ENCODE measurements at regions not wholly inside any gene's neighbourhood (a gene's known extent, or its start where the extent isn't known, plus 50 kb on each side); places are given as distances from the start of the nearest gene placed in this dataset.
A peak's percentile ranks its signal among the peaks of the same experiment; 100 is the strongest.

DNA sequence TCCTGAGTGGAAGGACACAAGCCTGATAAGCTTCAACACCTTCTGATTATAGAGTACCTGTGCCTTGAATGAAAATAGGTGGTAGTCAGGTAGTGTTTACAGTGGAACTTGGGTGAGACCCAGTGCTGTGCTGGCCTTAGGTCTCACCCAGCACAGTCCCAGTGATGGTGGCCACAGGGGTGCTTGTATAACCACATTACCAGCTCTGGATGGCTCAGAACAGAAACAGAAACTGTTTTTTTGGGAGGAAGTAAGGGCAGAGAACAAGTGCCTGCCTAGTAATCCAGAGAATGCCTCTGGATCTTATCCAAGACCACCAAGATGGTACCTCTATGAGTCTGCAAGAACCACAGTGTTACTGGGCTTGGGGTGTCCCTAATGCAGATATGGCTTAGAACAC lies 171.5 kb upstream of the DIPK2B start:
- no peak overlapping the region for H3K27ac Mint-ChIP-seq
- no peak overlapping the region for H3K4me3 Mint-ChIP-seq
- peaks cover 47% of the 10 kb centered on the region for H3K9me3 Mint-ChIP-seq
- peaks cover 62% of the 10 kb centered on the region for H3K36me3 Mint-ChIP-seq (ENCODE audit: low read depth)
- no peaks in the 10 kb centered on the region for H3K27me3 Mint-ChIP-seq (ENCODE audit: insufficient read depth)
- no peak for TF ChIP-seq CTCF (IDR thresholded peaks at IDR 0.05)
- DNase-seq, result peak; percentile 8
- H3K4me1 Mint-ChIP-seq (ENCODE audit: low read depth), result peaks cover 10% of the 10 kb centered on the region; the same call in 1 of the 2 replicates

DNA sequence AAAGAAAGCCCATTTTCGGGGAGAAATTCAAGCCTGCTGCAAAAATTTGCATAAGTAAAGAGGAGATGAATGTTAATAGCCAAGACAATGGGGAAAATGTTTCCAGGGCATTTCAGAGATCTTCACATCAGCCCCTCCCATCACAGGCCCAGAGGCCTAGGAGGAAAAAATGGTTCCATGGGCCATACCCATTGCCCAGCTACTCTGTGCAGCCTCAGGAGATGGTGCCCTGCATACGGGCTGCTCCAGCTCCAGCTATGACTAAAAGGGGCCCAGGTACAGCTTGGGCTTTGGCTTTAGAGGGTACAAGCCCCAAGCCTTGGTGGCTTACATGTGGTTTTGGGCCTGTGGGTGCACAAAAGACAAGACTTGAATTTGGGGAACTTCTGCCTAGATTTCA lies 168.0 kb upstream of the DIPK2B start:
- Mint-ChIP-seq H3K4me1 (ENCODE audit: low read depth) (peaks cover 10% of the 10 kb centered on the region; the same call in 1 of the 2 replicates), H3K27me3 (ENCODE audit: insufficient read depth) (no peaks in the 10 kb centered on the region), H3K36me3 (ENCODE audit: low read depth) (peaks cover 53% of the 10 kb centered on the region), H3K9me3 (peaks cover 32% of the 10 kb centered on the region), H3K27ac (no peak overlapping the region), H3K4me3 (no peak overlapping the region)
- no peak for DNase-seq
- no peak for TF ChIP-seq CTCF (IDR thresholded peaks at IDR 0.05)

GRCh38 chrX:45363596-45363995 lies 162.9 kb upstream of the DIPK2B start:
- Mint-ChIP-seq H3K9me3 (peaks cover 10% of the 10 kb centered on the region), H3K36me3 (ENCODE audit: low read depth) (peaks cover 30% of the 10 kb centered on the region), H3K27me3 (ENCODE audit: insufficient read depth) (no peaks in the 10 kb centered on the region), H3K27ac (no peak overlapping the region), H3K4me1 (ENCODE audit: low read depth) (peaks cover 14% of the 10 kb centered on the region), H3K4me3 (no peak overlapping the region)
- DNase-seq, result no peak
- TF ChIP-seq CTCF (IDR thresholded peaks at IDR 0.05), result no peak

GRCh38 chrX:45360571-45360970 lies 159.9 kb upstream of the DIPK2B start:
- Mint-ChIP-seq H3K4me1 (ENCODE audit: low read depth) (peaks cover 25% of the 10 kb centered on the region), H3K4me3 (no peak overlapping the region), H3K36me3 (ENCODE audit: low read depth) (peaks cover 18% of the 10 kb centered on the region; the same call in 1 of the 2 replicates), H3K27ac (no peak overlapping the region), H3K9me3 (peaks cover 18% of the 10 kb centered on the region; the same call in 1 of the 2 replicates), H3K27me3 (ENCODE audit: insufficient read depth) (no peaks in the 10 kb centered on the region)
- no peak for TF ChIP-seq CTCF (IDR thresholded peaks at IDR 0.05)
- DNase-seq, result no peak

DNA sequence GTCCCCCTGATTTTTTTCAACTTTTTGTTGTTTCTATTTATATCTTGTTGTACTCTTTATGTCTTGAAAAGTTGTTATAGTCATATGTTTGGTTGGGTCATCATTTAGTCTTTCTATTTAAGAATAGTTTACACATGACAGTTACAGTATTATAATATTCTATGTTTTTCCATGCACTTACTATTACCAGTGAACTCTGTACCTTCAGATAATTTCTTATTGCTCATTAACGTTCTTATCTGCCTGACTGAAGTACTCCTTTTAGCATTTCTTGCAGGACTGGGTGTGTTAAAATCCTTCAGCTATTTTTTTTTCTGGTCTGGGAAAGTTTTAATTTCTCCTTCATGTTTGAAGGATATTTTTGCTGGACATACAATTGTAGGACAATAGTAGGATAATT lies 157.7 kb upstream of the DIPK2B start:
- no peaks in the 10 kb centered on the region for H3K27me3 Mint-ChIP-seq (ENCODE audit: insufficient read depth)
- no peak for TF ChIP-seq CTCF (IDR thresholded peaks at IDR 0.05)
- H3K4me1 Mint-ChIP-seq (ENCODE audit: low read depth), result peaks cover 40% of the 10 kb centered on the region
- DNase-seq, result no peak
- peaks cover 27% of the 10 kb centered on the region; the same call in 1 of the 2 replicates for H3K36me3 Mint-ChIP-seq (ENCODE audit: low read depth)
- no peak overlapping the region for H3K4me3 Mint-ChIP-seq
- peak overlapping the region; percentile 36; the same call in 1 of the 2 replicates for H3K27ac Mint-ChIP-seq
- peaks cover 25% of the 10 kb centered on the region for H3K9me3 Mint-ChIP-seq

- DNase-seq, result no peak
- no peak for TF ChIP-seq CTCF (IDR thresholded peaks at IDR 0.05)
- Mint-ChIP-seq H3K27me3 (ENCODE audit: insufficient read depth) (no peaks in the 10 kb centered on the region), H3K9me3 (peaks cover 27% of the 10 kb centered on the region), H3K4me3 (peak overlapping the region; percentile 11; the same call in 1 of the 2 replicates), H3K36me3 (ENCODE audit: low read depth) (peaks cover 28% of the 10 kb centered on the region), H3K27ac (peak overlapping the region; percentile 69; the same call in 1 of the 2 replicates), H3K4me1 (ENCODE audit: low read depth) (peaks cover 62% of the 10 kb centered on the region)
Measured at GRCh38 chrX:45353456-45353855, 152.8 kb upstream of the DIPK2B start.

All from HFFc6 (cell line).